GM23338 (cell line): ENCODE measurements at regions not wholly inside any gene's neighbourhood (a gene's known extent, or its start where the extent isn't known, plus 50 kb on each side); places are given as distances from the start of the nearest gene placed in this dataset.

Source experiments
- ATAC-seq: fragments of 200-7000 bp; cut with Tn5 transposase; 3 replicates; pipeline ENCODE4 v1.9.1; 2020
- DNase-seq: peaks from one replicate; pipeline ENCODE4 v3.0.0-alpha.2; 2015; ENCODE audit warnings: low spot score
- H2AFZ ChIP-seq: fragments of 200-600 bp; sonication (generic); 2 replicates; pipeline ENCODE4 v1.8.0; 2016; ENCODE audit warnings: antibody characterized with exemption, mild to moderate bottlenecking, moderate library complexity
- H3F3A ChIP-seq: fragments of 200-600 bp; sonication (generic); replicated peaks from 2 replicates; pipeline ENCODE4 v1.8.0; 2017; ENCODE audit warnings: antibody characterized with exemption, mixed run types, low read depth
- H3K27ac ChIP-seq: fragments of 200-600 bp; sonication (generic); 2 replicates; pipeline ENCODE4 v1.6.1; 2016; ENCODE audit warnings: low read depth
- H3K27me3 ChIP-seq: fragments of 200-600 bp; sonication (generic); 2 replicates; pipeline ENCODE4 v1.8.0; 2016; ENCODE audit warnings: mild to moderate bottlenecking, mixed run types, moderate library complexity; ENCODE audit not compliant: insufficient read depth
- H3K36me3 ChIP-seq: fragments of 200-600 bp; sonication (generic); 2 replicates; pipeline ENCODE4 v1.8.0; 2016; ENCODE audit warnings: mild to moderate bottlenecking; ENCODE audit not compliant: insufficient read depth
- H3K4me1 ChIP-seq: fragments of 200-600 bp; sonication (generic); 2 replicates; pipeline ENCODE4 v1.8.0; 2016; ENCODE audit warnings: mild to moderate bottlenecking, moderate library complexity; ENCODE audit not compliant: insufficient read depth
- H3K4me2 ChIP-seq: fragments of 200-600 bp; sonication (generic); 2 replicates; pipeline ENCODE4 v1.7.1; 2017; ENCODE audit warnings: mixed run types
- H3K4me3 ChIP-seq: fragments of 200-600 bp; sonication (generic); 2 replicates; pipeline ENCODE4 v1.6.1; 2016; ENCODE audit warnings: mixed run types
- H3K79me2 ChIP-seq: fragments of 200-600 bp; sonication (generic); replicated peaks from 2 replicates; pipeline ENCODE4 v1.8.0; 2017; ENCODE audit warnings: mild to moderate bottlenecking; ENCODE audit not compliant: insufficient read depth
- H3K9me2 ChIP-seq: fragments of 200-600 bp; sonication (generic); 2 replicates; pipeline ENCODE4 v1.8.0; 2017; ENCODE audit not compliant: insufficient read depth
- H4K20me1 ChIP-seq: fragments of 200-600 bp; sonication (generic); replicated peaks from 2 replicates; pipeline ENCODE4 v1.8.0; 2017; ENCODE audit warnings: mild to moderate bottlenecking; ENCODE audit not compliant: insufficient read depth
- H3K27ac Mint-ChIP-seq: 2 replicates; pipeline ENCODE4 v1.8.0; 2020; ENCODE audit warnings: inconsistent platforms, mild to moderate bottlenecking, moderate library complexity, mixed read lengths
- H3K27me3 Mint-ChIP-seq: 3 replicates; pipeline ENCODE4 v1.8.0; 2022; ENCODE audit warnings: low read depth, mild to moderate bottlenecking, moderate library complexity, mixed read lengths, inconsistent platforms; ENCODE audit not compliant: insufficient read depth, poor library complexity
- H3K36me3 Mint-ChIP-seq: 3 replicates; pipeline ENCODE4 v1.8.0; 2021; ENCODE audit warnings: low read depth, mild to moderate bottlenecking, inconsistent platforms, moderate library complexity, mixed read lengths
- H3K4me1 Mint-ChIP-seq: 3 replicates; pipeline ENCODE4 v1.8.0; 2020; ENCODE audit warnings: mild to moderate bottlenecking, inconsistent platforms, mixed read lengths
- H3K4me3 Mint-ChIP-seq: 3 replicates; pipeline ENCODE4 v1.8.0; 2021; ENCODE audit warnings: moderate library complexity, mild to moderate bottlenecking, inconsistent platforms, mixed read lengths
- H3K9me3 Mint-ChIP-seq: 3 replicates; pipeline ENCODE4 v1.8.0; 2020; ENCODE audit warnings: moderate library complexity, mild to moderate bottlenecking, inconsistent platforms, mixed read lengths
- CREB1 ChIP-seq: fragments of 250-450 bp; sonication (Bioruptor Pico); IDR thresholded peaks from 2 replicates; pipeline ENCODE4 v1.5.0; 2020; ENCODE audit warnings: low read depth, mild to moderate bottlenecking, moderate library complexity
- CTCF ChIP-seq, 2 experiments: fragments of 200-600 bp in 1 of 2; sonication (generic) in 1 of 2; conservative IDR thresholded peaks; 2 replicates each; pipeline versions ENCODE4 v1.5.1 to v1.6.1; 2016 to 2017; ENCODE audit warnings: antibody characterized with exemption in 2 of 2, low read depth in 2 of 2, mild to moderate bottlenecking in 2 of 2, moderate library complexity in 1 of 2
- EZH2 ChIP-seq: fragments of 200-600 bp; sonication (generic); IDR thresholded peaks from one replicate; pipeline ENCODE4 v1.8.0; 2017; ENCODE audit warnings: antibody characterized with exemption, mild to moderate bottlenecking, low read depth; ENCODE audit not compliant: unreplicated experiment
- EZH2phosphoT487 ChIP-seq: fragments of 200-600 bp; sonication (generic); IDR thresholded peaks from one replicate; pipeline ENCODE4 v1.8.1; 2018; ENCODE audit warnings: antibody characterized with exemption; ENCODE audit not compliant: unreplicated experiment
- JUNB ChIP-seq: IDR thresholded peaks from one replicate; pipeline ENCODE4 v1.6.1; 2016; ENCODE audit warnings: antibody characterized with exemption; ENCODE audit not compliant: unreplicated experiment
- NANOG ChIP-seq: IDR thresholded peaks from 2 replicates; pipeline ENCODE4 v1.6.1; 2016; ENCODE audit warnings: antibody characterized with exemption, borderline replicate concordance
- POLR2AphosphoS5 ChIP-seq: IDR thresholded peaks from 2 replicates; pipeline ENCODE4 v1.6.1; 2016; ENCODE audit warnings: antibody characterized with exemption, low read depth
- REST ChIP-seq: IDR thresholded peaks from one replicate; pipeline ENCODE4 v1.6.1; 2018; ENCODE audit warnings: antibody characterized with exemption; ENCODE audit not compliant: unreplicated experiment
- STAT1 ChIP-seq: IDR thresholded peaks from one replicate; pipeline ENCODE4 v1.6.1; 2016; ENCODE audit warnings: antibody characterized with exemption; ENCODE audit not compliant: unreplicated experiment
- ZNF114 ChIP-seq: fragments of 250-450 bp; sonication (Bioruptor Pico); IDR thresholded peaks from 2 replicates; pipeline ENCODE4 v1.5.0; 2020; ENCODE audit warnings: mild to moderate bottlenecking, moderate library complexity
- ZNF331 ChIP-seq: fragments of 250-450 bp; sonication (Bioruptor Pico); IDR thresholded peaks from 2 replicates; pipeline ENCODE4 v1.5.0; 2020; ENCODE audit warnings: low read depth, mild to moderate bottlenecking, moderate library complexity
- ZNF462 ChIP-seq: fragments of 250-450 bp; sonication (Bioruptor Pico); IDR thresholded peaks from 2 replicates; pipeline ENCODE4 v1.5.0; 2020; ENCODE audit warnings: mild to moderate bottlenecking, moderate library complexity
- TF ChIP-seq, protein P1 (sequence below): IDR thresholded peaks from 2 replicates; pipeline ENCODE4 v1.6.1; 2016; ENCODE audit warnings: antibody characterized with exemption

DNA sequence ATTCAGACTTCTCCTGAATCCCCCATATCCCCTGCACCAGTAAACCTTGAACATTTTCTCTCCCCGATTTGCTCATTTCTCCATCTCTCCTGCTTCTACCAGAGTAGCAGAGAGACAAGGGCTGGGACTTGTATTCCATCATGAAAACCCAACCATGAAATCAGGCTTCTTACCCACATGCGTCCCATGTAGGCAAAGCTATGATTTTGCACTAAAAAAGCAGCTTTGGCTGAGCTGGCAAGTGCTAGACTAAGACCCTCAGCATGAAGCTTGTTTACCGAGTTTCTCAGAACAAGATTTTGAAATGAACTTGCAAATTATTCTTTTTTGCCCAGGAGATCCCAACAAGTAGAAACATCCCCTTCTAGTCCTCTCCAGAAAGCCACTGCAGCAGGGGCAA is 80.3 kb upstream of the RFLNA start:
- Mint-ChIP-seq H3K4me1 (peaks cover 6% of the 10 kb centered on the region), H3K9me3 (peaks cover 43% of the 10 kb centered on the region), H3K4me3 (no peak overlapping the region), H3K27me3 (peaks cover 6% of the 10 kb centered on the region), H3K27ac (no peak overlapping the region), H3K36me3 (peaks cover 17% of the 10 kb centered on the region)
- Histone ChIP-seq H4K20me1 (no peaks in the 10 kb centered on the region), H3K27me3 (no peaks in the 10 kb centered on the region), H3K4me1 (peaks cover 12% of the 10 kb centered on the region; the same call in 1 of the 2 replicates), H3F3A (peaks cover 4% of the 10 kb centered on the region; the same call in 1 of the 2 replicates), H3K27ac (no peak overlapping the region), H3K9me2 (no peaks in the 10 kb centered on the region), H3K79me2 (no peaks in the 10 kb centered on the region), H3K36me3 (peaks cover 9% of the 10 kb centered on the region; the same call in 1 of the 2 replicates), H3K4me3 (no peak overlapping the region), H3K4me2 (no peak overlapping the region), H2AFZ (no peak overlapping the region)
- no peak for TF ChIP-seq EZH2phosphoT487
- TF ChIP-seq EZH2: no peak
- no peak for TF ChIP-seq NANOG
- TF ChIP-seq CREB1: no peak
- no peak for TF ChIP-seq ZNF331 (CRISPR knock-in tag)
- no peak for TF ChIP-seq JUNB
- TF ChIP-seq, protein P1, sequence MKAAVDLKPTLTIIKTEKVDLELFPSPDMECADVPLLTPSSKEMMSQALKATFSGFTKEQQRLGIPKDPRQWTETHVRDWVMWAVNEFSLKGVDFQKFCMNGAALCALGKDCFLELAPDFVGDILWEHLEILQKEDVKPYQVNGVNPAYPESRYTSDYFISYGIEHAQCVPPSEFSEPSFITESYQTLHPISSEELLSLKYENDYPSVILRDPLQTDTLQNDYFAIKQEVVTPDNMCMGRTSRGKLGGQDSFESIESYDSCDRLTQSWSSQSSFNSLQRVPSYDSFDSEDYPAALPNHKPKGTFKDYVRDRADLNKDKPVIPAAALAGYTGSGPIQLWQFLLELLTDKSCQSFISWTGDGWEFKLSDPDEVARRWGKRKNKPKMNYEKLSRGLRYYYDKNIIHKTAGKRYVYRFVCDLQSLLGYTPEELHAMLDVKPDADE: no peak
- TF ChIP-seq ZNF114 (CRISPR knock-in tag): no peak
- no peak for TF ChIP-seq STAT1
- TF ChIP-seq POLR2AphosphoS5: no peak
- no peak for TF ChIP-seq ZNF462 (CRISPR knock-in tag)
- no peak for TF ChIP-seq REST
- no peak for TF ChIP-seq CTCF (conservative IDR thresholded peaks at IDR 0.05; ENCODE audit: low read depth in 2 of 2)
- DNase-seq (no peak), ATAC-seq (no peak)
